Prostate gland (tissue), 2 donors: ENCODE measurements at regions not wholly inside any gene's neighbourhood (a gene's known extent, or its start where the extent isn't known, plus 50 kb on each side); places are given as distances from the start of the nearest gene placed in this dataset.

Source experiments
- DNase-seq: peaks from one replicate; pipeline ENCODE4 v3.0.0-alpha.2; 2019; ENCODE audit warnings: low spot score
- H3K27ac ChIP-seq, 2 donors: fragments of 200-600 bp; sonication (generic); 2 replicates each; pipeline ENCODE4 v1.5.1; 2017 to 2019
- H3K27me3 ChIP-seq: fragments of 200-600 bp; sonication (generic); replicated peaks from 2 replicates; pipeline ENCODE4 v1.5.1; 2019; ENCODE audit not compliant: insufficient read depth
- H3K36me3 ChIP-seq, 2 donors: fragments of 200-600 bp; sonication (generic); 1 replicate in 1 of 2; 2 replicates in 1 of 2; pipeline versions ENCODE4 v1.5.1 to v1.8.1; 2017 to 2019
- H3K4me1 ChIP-seq: fragments of 200-600 bp; sonication (generic); replicated peaks from 2 replicates; pipeline ENCODE4 v1.5.1; 2019
- H3K4me3 ChIP-seq, 2 donors: fragments of 200-600 bp; sonication (generic); 2 replicates each; pipeline ENCODE4 v1.5.1; 2017 to 2019
- H3K9me3 ChIP-seq: fragments of 200-600 bp; sonication (generic); 2 replicates; pipeline ENCODE4 v1.5.1; 2017
- CTCF ChIP-seq, 4 experiments: fragments of 200-600 bp in 2 of 4; fragments of 450-650 bp in 2 of 4; sonication (generic) in 2 of 4; IDR thresholded peaks; 1 replicate in 3 of 4; 2 replicates in 1 of 4; pipeline ENCODE4 v1.5.1; 2016 to 2019; ENCODE audit warnings: antibody characterized with exemption in 4 of 4, mild to moderate bottlenecking in 2 of 4, moderate library complexity in 2 of 4
- POLR2A ChIP-seq: fragments of 450-650 bp; IDR thresholded peaks from one replicate; pipeline ENCODE4 v1.6.1; 2016; ENCODE audit warnings: antibody characterized with exemption, mild to moderate bottlenecking
- POLR2AphosphoS5 ChIP-seq: sonication (generic); formaldehyde crosslinking; IDR thresholded peaks from one replicate; pipeline ENCODE4 v1.6.1; 2017; ENCODE audit warnings: antibody characterized with exemption
- WGBS: methylation state at CpG from one replicate; pipeline ENCODE4 v1.1.5; 2018; 5-methylcytosine and 5-hydroxymethylcytosine counted together
- intact Hi-C: fragments of 100-400 bp; cut with DNase I; formaldehyde crosslinking; loops from one replicate; pipeline ENCODE4 v1.14.2; 2022

DNA sequence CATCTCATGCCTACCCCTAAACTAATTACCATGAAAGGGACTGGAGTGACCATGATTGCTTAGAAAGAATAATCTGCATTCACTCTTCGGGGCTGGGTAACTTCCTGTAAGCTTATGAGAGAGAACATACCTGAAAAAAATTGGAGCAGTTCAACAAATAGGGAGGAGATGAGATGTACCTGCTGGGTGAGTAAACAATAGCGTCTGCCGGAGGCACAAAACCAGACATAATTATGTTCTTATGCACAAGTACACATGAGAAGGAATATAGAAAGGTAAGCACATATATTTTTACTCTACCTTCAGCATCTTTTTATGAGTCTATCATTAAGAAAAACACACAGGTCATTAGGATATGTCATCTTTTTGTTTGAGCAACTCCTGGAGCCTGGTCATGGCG is 224.6 kb upstream of the FERD3L start:
- 52% methylated on average over 4 of the region's 4 CpGs for WGBS
- no peak overlapping the region for H3K4me3 ChIP-seq
- no peaks in the 10 kb centered on the region for H3K4me1 ChIP-seq
- no peaks in the 10 kb centered on the region for H3K36me3 ChIP-seq
- intact Hi-C loops: no loop called here
- H3K9me3 ChIP-seq: no peaks in the 10 kb centered on the region
- no peaks in the 10 kb centered on the region for H3K27me3 ChIP-seq
- no peak for TF ChIP-seq POLR2A
- no peak for TF ChIP-seq POLR2AphosphoS5
- no peak for TF ChIP-seq CTCF (IDR thresholded peaks at IDR 0.05)
- H3K27ac ChIP-seq: no peak overlapping the region
- DNase-seq: no peak

DNA sequence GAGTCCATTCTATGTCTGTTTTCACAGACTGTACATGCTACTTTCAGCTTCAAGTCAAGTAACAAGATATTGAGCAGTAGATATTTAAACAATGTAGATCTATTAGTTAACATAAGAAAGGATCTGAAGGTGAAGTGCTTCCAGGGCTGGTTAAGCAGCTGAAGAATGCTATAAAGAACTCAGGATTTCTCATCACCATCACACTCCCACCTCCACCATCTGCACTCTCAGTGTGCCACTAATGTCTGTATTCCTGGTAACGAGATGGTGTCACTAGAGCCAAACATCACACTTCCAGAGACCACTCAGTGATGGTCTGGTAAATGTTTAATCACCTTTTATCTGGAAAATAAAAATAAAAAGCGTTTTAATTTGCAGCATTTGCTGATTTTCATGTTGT is 224.0 kb upstream of the FERD3L start:
- Histone ChIP-seq H3K9me3 (no peaks in the 10 kb centered on the region), H3K4me3 (no peak overlapping the region), H3K27ac (no peak overlapping the region), H3K36me3 (no peaks in the 10 kb centered on the region), H3K4me1 (no peaks in the 10 kb centered on the region), H3K27me3 (no peaks in the 10 kb centered on the region)
- WGBS: 76% methylated on average over 2 of the region's 2 CpGs
- no peak for TF ChIP-seq POLR2AphosphoS5
- no peak for TF ChIP-seq CTCF (IDR thresholded peaks at IDR 0.05)
- no peak for TF ChIP-seq POLR2A
- intact Hi-C loops: no loop called here
- DNase-seq: no peak

- TF ChIP-seq CTCF (IDR thresholded peaks at IDR 0.05): no peak
- no peak for TF ChIP-seq POLR2AphosphoS5
- no peak for TF ChIP-seq POLR2A
- Histone ChIP-seq H3K4me1 (no peaks in the 10 kb centered on the region), H3K27ac (no peak overlapping the region), H3K27me3 (no peaks in the 10 kb centered on the region), H3K4me3 (no peak overlapping the region), H3K9me3 (no peaks in the 10 kb centered on the region), H3K36me3 (no peaks in the 10 kb centered on the region)
- intact Hi-C loops: no loop called here
- WGBS: 66% methylated on average over 7 of the region's 7 CpGs
- no peak for DNase-seq
These were observed 223.3 kb upstream of the FERD3L start for GRCh38 chr7:19368491-19368925.

DNA sequence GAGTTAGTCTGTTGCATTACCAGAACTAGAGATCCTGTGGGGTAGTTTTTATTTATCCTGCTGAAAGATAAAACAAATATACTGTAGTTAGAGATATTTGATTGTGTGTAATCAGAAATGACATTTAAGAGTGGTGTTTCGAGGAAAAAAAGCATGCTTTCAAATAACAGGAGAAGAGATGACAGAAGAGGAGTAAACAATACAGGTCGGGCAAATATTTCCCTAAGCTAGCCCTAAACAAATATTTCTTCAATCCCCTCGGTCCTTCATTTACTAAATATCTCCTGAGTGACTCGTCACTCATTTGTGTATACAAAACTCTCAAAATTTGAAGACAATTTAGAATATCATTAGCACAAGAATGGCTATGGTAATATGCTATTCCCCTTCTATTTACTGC is 219.7 kb upstream of the FERD3L start:
- TF ChIP-seq CTCF (IDR thresholded peaks at IDR 0.05) (no peak), POLR2A (no peak), POLR2AphosphoS5 (no peak)
- DNase-seq: no peak
- intact Hi-C loops: no loop called here
- H3K4me1 ChIP-seq: no peaks in the 10 kb centered on the region
- no peak overlapping the region for H3K4me3 ChIP-seq
- no peaks in the 10 kb centered on the region for H3K36me3 ChIP-seq
- 39% methylated on average over 4 of the region's 4 CpGs for WGBS
- no peaks in the 10 kb centered on the region for H3K27me3 ChIP-seq
- no peak overlapping the region for H3K27ac ChIP-seq
- no peaks in the 10 kb centered on the region for H3K9me3 ChIP-seq

- intact Hi-C loops: no loop called here
- H3K36me3 ChIP-seq: no peaks in the 10 kb centered on the region
- WGBS: 90% methylated on average over 2 of the region's 2 CpGs
These were observed 216.9 kb upstream of the FERD3L start for GRCh38 chr7:19362099-19362498.

More at GRCh38 chr7:19362099-19362498, 216.9 kb upstream of the FERD3L start:
- Histone ChIP-seq H3K4me1 (no peaks in the 10 kb centered on the region), H3K27me3 (no peaks in the 10 kb centered on the region), H3K9me3 (no peaks in the 10 kb centered on the region), H3K27ac (no peak overlapping the region), H3K4me3 (no peak overlapping the region)
- TF ChIP-seq POLR2A (no peak), CTCF (IDR thresholded peaks at IDR 0.05) (no peak), POLR2AphosphoS5 (no peak)
- DNase-seq: no peak
